Epidermal melanocyte (primary cell): ENCODE measurements at regions not wholly inside any gene's neighbourhood (a gene's known extent, or its start where the extent isn't known, plus 50 kb on each side); places are given as distances from the start of the nearest gene placed in this dataset.

ENCODE experiments used
- DNase-seq: peaks from one replicate; pipeline ENCODE4 v3.0.0; 2011; ENCODE audit warnings: low spot score; ENCODE audit not compliant: insufficient read length

- DNase-seq = no peak
Observed at GRCh38 chr2:128468186-128468920, 149.7 kb upstream of the HS6ST1 start.

GRCh38 chr2:128469203-128469602, 150.5 kb upstream of the HS6ST1 start:
- DNase-seq = no peak

- no peak for DNase-seq
Observed at GRCh38 chr2:128469875-128470274, 151.2 kb upstream of the HS6ST1 start.

GRCh38 chr2:128472789-128473174, 154.1 kb upstream of the HS6ST1 start:
- DNase-seq = peak; percentile 46

- DNase-seq = peak; percentile 76
Observed at GRCh38 chr2:128473175-128474035, 154.7 kb upstream of the HS6ST1 start.

GRCh38 chr2:128474036-128474955, 155.6 kb upstream of the HS6ST1 start:
- no peak for DNase-seq

- no peak for DNase-seq
Observed at GRCh38 chr2:128474962-128475361, 156.3 kb upstream of the HS6ST1 start.

- no peak for DNase-seq
Observed at GRCh38 chr2:128475427-128476211, 157.0 kb upstream of the HS6ST1 start.

GRCh38 chr2:128477026-128477820, 158.6 kb upstream of the HS6ST1 start:
- no peak for DNase-seq

GRCh38 chr2:128477891-128478290, 159.2 kb upstream of the HS6ST1 start:
- no peak for DNase-seq

GRCh38 chr2:128485761-128486639, 167.3 kb upstream of the HS6ST1 start:
- no peak for DNase-seq

GRCh38 chr2:128486640-128487375, 168.1 kb upstream of the HS6ST1 start:
- DNase-seq = no peak

- no peak for DNase-seq
Observed at GRCh38 chr2:128487650-128488387, 169.2 kb upstream of the HS6ST1 start.

- no peak for DNase-seq
Observed at GRCh38 chr2:128488434-128488833, 169.8 kb upstream of the HS6ST1 start.

- no peak for DNase-seq
Observed at GRCh38 chr2:128489526-128490273, 171.0 kb upstream of the HS6ST1 start.

- DNase-seq = no peak
Observed at GRCh38 chr2:128490321-128490720, 171.7 kb upstream of the HS6ST1 start.
